GM12873 (cell line): ENCODE measurements at regions not wholly inside any gene's neighbourhood (a gene's known extent, or its start where the extent isn't known, plus 50 kb on each side); places are given as distances from the start of the nearest gene placed in this dataset.

ENCODE experiments used
- CTCF ChIP-seq: IDR thresholded peaks from 2 replicates; pipeline ENCODE4 v1.5.1; 2012; ENCODE audit warnings: low read depth, mild to moderate bottlenecking, moderate library complexity, low read length, control low read depth; ENCODE audit not compliant: insufficient read depth; ENCODE audit errors: missing control alignments

GRCh38 chr6:126199466-126199865, 140.4 kb upstream of the CENPW start:
- no peak for TF ChIP-seq CTCF

GRCh38 chr6:126202707-126203106, 137.2 kb upstream of the CENPW start:
- no peak for TF ChIP-seq CTCF

- TF ChIP-seq CTCF, result no peak
Measured at GRCh38 chr6:126204126-126204525, 135.8 kb upstream of the CENPW start.

DNA sequence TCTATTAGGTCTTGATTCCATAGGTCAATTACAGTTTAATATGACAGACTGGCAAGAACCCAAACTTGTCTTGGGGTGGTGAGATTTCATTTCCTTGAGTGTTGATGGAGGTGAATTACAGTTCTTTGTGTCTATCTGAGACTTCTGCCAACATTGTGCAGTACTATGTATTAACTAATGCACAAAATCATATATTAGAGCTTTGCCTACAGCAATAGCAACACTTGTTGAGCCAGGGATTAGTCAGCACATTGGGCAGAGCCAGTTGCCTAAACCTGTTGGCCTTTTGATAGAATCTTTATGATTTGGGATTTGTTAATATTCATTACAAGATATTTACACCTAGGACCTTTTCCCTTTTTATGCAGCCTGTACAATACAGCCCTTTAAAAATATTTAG, 135.3 kb upstream of the CENPW start:
- no peak for TF ChIP-seq CTCF

GRCh38 chr6:126206504-126207246, 133.2 kb upstream of the CENPW start:
- TF ChIP-seq CTCF, result no peak

GRCh38 chr6:126210398-126211075, 129.4 kb upstream of the CENPW start:
- no peak for TF ChIP-seq CTCF

DNA sequence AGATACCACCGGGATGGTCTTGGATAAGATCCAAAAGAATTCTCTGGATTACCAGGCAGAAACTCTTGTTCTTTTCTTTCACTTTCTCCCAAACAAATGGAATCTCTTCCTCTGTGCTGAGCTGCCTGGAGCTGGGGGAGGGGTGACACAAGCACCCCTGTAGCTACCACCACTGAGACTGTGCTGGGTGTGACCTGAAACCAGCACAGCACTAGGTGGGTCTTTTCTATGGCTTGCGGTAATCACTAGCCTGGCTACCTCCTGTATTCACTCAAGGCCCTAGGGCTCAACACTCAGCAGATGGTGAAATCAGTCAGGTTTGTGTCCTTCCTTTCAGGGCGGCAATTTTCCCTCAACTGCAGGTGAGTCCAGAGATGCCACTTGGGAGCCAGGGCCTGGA, 122.4 kb upstream of the CENPW start:
- TF ChIP-seq CTCF, result no peak
